ENCODE measurements at regions not wholly inside any gene's neighbourhood (a gene's known extent, or its start where the extent isn't known, plus 50 kb on each side); places are given as distances from the start of the nearest gene placed in this dataset.

GRCh38 chr5:24388448-24388847 lies 256.3 kb downstream of the CDH10 start:
- Histone ChIP-seq H3K27ac (ENCODE audit: low read depth, low read length, poor library complexity, severe bottlenecking) (no peak overlapping the region), H3K9me3 (ENCODE audit: low read length) (peaks cover 25% of the 10 kb centered on the region; the same call in 1 of the 2 replicates), H3K4me3 (ENCODE audit: low read depth, low read length, poor library complexity, severe bottlenecking) (no peak overlapping the region), H3K9me2 (ENCODE audit: insufficient read depth, low read length) (no peaks in the 10 kb centered on the region), H3K4me1 (ENCODE audit: insufficient read depth, low read length, poor library complexity, severe bottlenecking) (peaks cover 22% of the 10 kb centered on the region), H4K20me1 (ENCODE audit: insufficient read depth, low read length) (no peaks in the 10 kb centered on the region), H2AFZ (ENCODE audit: low read length) (no peak overlapping the region), H3K36me3 (ENCODE audit: insufficient read depth, low read length) (peaks cover 7% of the 10 kb centered on the region; the same call in 1 of the 2 replicates), H3K79me2 (ENCODE audit: insufficient read depth, low read depth, low read length) (no peaks in the 10 kb centered on the region), H3K4me2 (ENCODE audit: low read length) (no peak overlapping the region)
- DNase-seq (ENCODE audit: low spot score) = no peak
- POLR2A ChIA-PET = no interaction called here
- TF ChIP-seq CTCF (conservative IDR thresholded peaks at IDR 0.05; ENCODE audit: low read length) (no peak), EZH2phosphoT487 (IDR thresholded peaks at IDR 0.05; ENCODE audit: borderline replicate concordance, low read depth, low read length) (no peak)
- CTCF ChIA-PET (ENCODE audit: unreplicated experiment) = no interaction called here
- BruUV-seq (replicated peaks) = no TSS peak
- intact Hi-C loops (cut with micrococcal nuclease; ENCODE audit: unreplicated experiment) = no loop called here

GRCh38 chr5:24389968-24390367 lies 254.8 kb downstream of the CDH10 start:
- no peaks in the 10 kb centered on the region for H3K9me2 ChIP-seq (ENCODE audit: insufficient read depth, low read length)
- no TSS peak for BruUV-seq (replicated peaks)
- H3K27ac ChIP-seq (ENCODE audit: low read depth, low read length, poor library complexity, severe bottlenecking) = no peak overlapping the region
- H3K4me1 ChIP-seq (ENCODE audit: insufficient read depth, low read length, poor library complexity, severe bottlenecking) = peaks cover 11% of the 10 kb centered on the region
- H3K9me3 ChIP-seq (ENCODE audit: low read length) = peaks cover 25% of the 10 kb centered on the region; the same call in 1 of the 2 replicates
- H3K79me2 ChIP-seq (ENCODE audit: insufficient read depth, low read depth, low read length) = no peaks in the 10 kb centered on the region
- no peak overlapping the region for H3K4me3 ChIP-seq (ENCODE audit: low read depth, low read length, poor library complexity, severe bottlenecking)
- POLR2A ChIA-PET = interaction anchor here (0.6 kb wide), 1 partner anchor 128 kb away, joined by 4 read pairs; no protein-coding TSS in a partner anchor
- H3K4me2 ChIP-seq (ENCODE audit: low read length) = no peak overlapping the region
- no peak overlapping the region for H2AFZ ChIP-seq (ENCODE audit: low read length)
- CTCF ChIA-PET (ENCODE audit: unreplicated experiment) = no interaction called here
- no peaks in the 10 kb centered on the region for H4K20me1 ChIP-seq (ENCODE audit: insufficient read depth, low read length)
- peaks cover 7% of the 10 kb centered on the region; the same call in 1 of the 2 replicates for H3K36me3 ChIP-seq (ENCODE audit: insufficient read depth, low read length)
- intact Hi-C loops (cut with micrococcal nuclease; ENCODE audit: unreplicated experiment) = no loop called here
- TF ChIP-seq EZH2phosphoT487 (IDR thresholded peaks at IDR 0.05; ENCODE audit: borderline replicate concordance, low read depth, low read length) = no peak
- TF ChIP-seq CTCF (conservative IDR thresholded peaks at IDR 0.05; ENCODE audit: low read length) = no peak
- DNase-seq (ENCODE audit: low spot score) = no peak

GRCh38 chr5:24391816-24392215 lies 253.0 kb downstream of the CDH10 start:
- CTCF ChIA-PET (ENCODE audit: unreplicated experiment) = no interaction called here
- Histone ChIP-seq H2AFZ (ENCODE audit: low read length) (no peak overlapping the region), H3K79me2 (ENCODE audit: insufficient read depth, low read depth, low read length) (peaks cover 9% of the 10 kb centered on the region; the same call in 1 of the 2 replicates), H3K4me3 (ENCODE audit: low read depth, low read length, poor library complexity, severe bottlenecking) (no peak overlapping the region), H3K4me2 (ENCODE audit: low read length) (no peak overlapping the region), H3K27ac (ENCODE audit: low read depth, low read length, poor library complexity, severe bottlenecking) (no peak overlapping the region), H4K20me1 (ENCODE audit: insufficient read depth, low read length) (no peaks in the 10 kb centered on the region), H3K9me2 (ENCODE audit: insufficient read depth, low read length) (no peaks in the 10 kb centered on the region), H3K4me1 (ENCODE audit: insufficient read depth, low read length, poor library complexity, severe bottlenecking) (peaks cover 8% of the 10 kb centered on the region), H3K36me3 (ENCODE audit: insufficient read depth, low read length) (peaks cover 7% of the 10 kb centered on the region; the same call in 1 of the 2 replicates), H3K9me3 (ENCODE audit: low read length) (peaks cover 17% of the 10 kb centered on the region; the same call in 1 of the 2 replicates)
- intact Hi-C loops (cut with micrococcal nuclease; ENCODE audit: unreplicated experiment) = no loop called here
- TF ChIP-seq EZH2phosphoT487 (IDR thresholded peaks at IDR 0.05; ENCODE audit: borderline replicate concordance, low read depth, low read length) = no peak
- TF ChIP-seq CTCF (conservative IDR thresholded peaks at IDR 0.05; ENCODE audit: low read length) = no peak
- POLR2A ChIA-PET = interaction anchor here (1.1 kb wide), 1 partner anchor 32 kb away, joined by 3 read pairs; no protein-coding TSS in a partner anchor
- BruUV-seq (replicated peaks) = no TSS peak
- no peak for DNase-seq (ENCODE audit: low spot score)

Data from OCI-LY7 (cell line).